A673 (cell line): ENCODE measurements at regions not wholly inside any gene's neighbourhood (a gene's known extent, or its start where the extent isn't known, plus 50 kb on each side); places are given as distances from the start of the nearest gene placed in this dataset.

Experiments used
- BruUV-seq: library from RNA; stranded (reverse); fragments of 400-500 nt; replicated peaks from 2 replicates; lab custom pipeline; 2021; lab: Mats Ljungman, UMichigan
- CTCF ChIA-PET: fragments of 300-600 bp; sonication (Branson Sonifier 250); formaldehyde crosslinking; loops from one replicate; lab custom pipeline; 2022; ENCODE audit warnings: antibody characterized with exemption; lab: Charles Lee
- POLR2A ChIA-PET: fragments of 300-600 bp; sonication (Branson Sonifier 250); formaldehyde crosslinking; loops from one replicate; lab custom pipeline; 2022; ENCODE audit warnings: antibody characterized with exemption; ENCODE audit not compliant: low non-redundant PET; lab: Charles Lee
- DNase-seq: peaks from one replicate; pipeline ENCODE4 v3.0.0-alpha.2; 2015; ENCODE audit warnings: low spot score
- H3K27ac ChIP-seq: fragments of 200-600 bp; sonication (generic); 2 replicates; pipeline ENCODE4 v1.5.1; 2016; ENCODE audit warnings: mixed run types, low read depth, mild to moderate bottlenecking, mixed read lengths, antibody characterized with exemption, low read length; ENCODE audit not compliant: poor library complexity, severe bottlenecking
- H3K27me3 ChIP-seq: fragments of 200-600 bp; sonication (generic); replicated peaks from 2 replicates; pipeline ENCODE4 v1.6.1; 2017; ENCODE audit warnings: mixed run types, low read depth, mild to moderate bottlenecking, mixed read lengths, antibody characterized with exemption, low read length; ENCODE audit not compliant: insufficient read depth, poor library complexity
- H3K36me3 ChIP-seq: fragments of 200-600 bp; sonication (generic); 2 replicates; pipeline ENCODE4 v1.6.1; 2016; ENCODE audit warnings: mixed run types, mild to moderate bottlenecking, mixed read lengths, antibody characterized with exemption, low read length; ENCODE audit not compliant: insufficient read depth, poor library complexity, severe bottlenecking
- H3K4me1 ChIP-seq: fragments of 200-600 bp; sonication (generic); 2 replicates; pipeline ENCODE4 v1.6.1; 2017; ENCODE audit warnings: mixed run types, mild to moderate bottlenecking, mixed read lengths, antibody characterized with exemption, low read length; ENCODE audit not compliant: insufficient read depth, poor library complexity, severe bottlenecking
- H3K4me3 ChIP-seq: fragments of 200-600 bp; sonication (generic); 2 replicates; pipeline ENCODE4 v1.5.1; 2016; ENCODE audit warnings: low read depth, mixed run types, mild to moderate bottlenecking, mixed read lengths, low read length; ENCODE audit not compliant: poor library complexity, severe bottlenecking
- H3K9me3 ChIP-seq: fragments of 200-600 bp; sonication (generic); 2 replicates; pipeline ENCODE4 v1.6.1; 2016; ENCODE audit warnings: mixed run types, low read depth, mild to moderate bottlenecking, mixed read lengths, antibody characterized with exemption, low read length; ENCODE audit not compliant: poor library complexity, severe bottlenecking
- CTCF ChIP-seq: fragments of 300-800, 200-600 bp; sonication (generic); conservative IDR thresholded peaks from 2 replicates; pipeline ENCODE4 v1.5.1; 2017; ENCODE audit warnings: low read depth, mild to moderate bottlenecking, antibody characterized with exemption, low read length, moderate library complexity, mixed read lengths
- EZH2 ChIP-seq: fragments of 200-600 bp; sonication (generic); IDR thresholded peaks from 2 replicates; pipeline ENCODE4 v1.6.1; 2017; ENCODE audit warnings: borderline replicate concordance, low read depth, mild to moderate bottlenecking, mixed read lengths, antibody characterized with exemption, low read length; ENCODE audit not compliant: poor library complexity, severe bottlenecking
- intact Hi-C: fragments of 100-400 bp; cut with micrococcal nuclease; formaldehyde crosslinking; loops from one replicate; pipeline ENCODE4 v1.10.0; 2022; ENCODE audit not compliant: unreplicated experiment

GRCh38 chr12:104866291-104866690, 91.8 kb downstream of the SLC41A2 start:
- peaks cover 5% of the 10 kb centered on the region for H3K27me3 ChIP-seq
- no peaks in the 10 kb centered on the region for H3K36me3 ChIP-seq
- intact Hi-C loops = loop anchor here (10.0 kb wide), 1 partner anchor 411 kb away; the partner anchor contains the start of gene CHST11
- no peaks in the 10 kb centered on the region for H3K4me1 ChIP-seq
- ChIA-PET POLR2A (no interaction called here), CTCF (no interaction called here)
- H3K9me3 ChIP-seq = no peaks in the 10 kb centered on the region
- H3K27ac ChIP-seq = no peak overlapping the region
- H3K4me3 ChIP-seq = no peak overlapping the region
- BruUV-seq = no TSS peak
- TF ChIP-seq CTCF = no peak
- no peak for TF ChIP-seq EZH2
- no peak for DNase-seq

- intact Hi-C loops = loop anchor here (10.0 kb wide), 1 partner anchor 410 kb away; the partner anchor contains the start of gene CHST11
- no TSS peak for BruUV-seq
- POLR2A ChIA-PET = no interaction called here
These were observed 93.0 kb downstream of the SLC41A2 start for GRCh38 chr12:104865080-104865479.

GRCh38 chr12:104864668-104865067, 93.4 kb downstream of the SLC41A2 start:
- Histone ChIP-seq H3K9me3 (no peaks in the 10 kb centered on the region), H3K4me3 (no peak overlapping the region), H3K4me1 (no peaks in the 10 kb centered on the region), H3K36me3 (no peaks in the 10 kb centered on the region), H3K27ac (no peak overlapping the region), H3K27me3 (peaks cover 3% of the 10 kb centered on the region)
- no peak for DNase-seq
- intact Hi-C loops = loop anchor here (10.0 kb wide), 1 partner anchor 410 kb away; the partner anchor contains the start of gene CHST11
- POLR2A ChIA-PET = no interaction called here
- CTCF ChIA-PET = no interaction called here
- no TSS peak for BruUV-seq
- no peak for TF ChIP-seq EZH2
- no peak for TF ChIP-seq CTCF

More at GRCh38 chr12:104865080-104865479, 93.0 kb downstream of the SLC41A2 start:
- Histone ChIP-seq H3K27ac (no peak overlapping the region), H3K4me1 (no peaks in the 10 kb centered on the region), H3K27me3 (peaks cover 5% of the 10 kb centered on the region), H3K36me3 (no peaks in the 10 kb centered on the region), H3K4me3 (no peak overlapping the region), H3K9me3 (no peaks in the 10 kb centered on the region)
- no peak for DNase-seq
- CTCF ChIA-PET = no interaction called here
- TF ChIP-seq EZH2 (no peak), CTCF (no peak)
